ENCODE measurements at regions not wholly inside any gene's neighbourhood (a gene's known extent, or its start where the extent isn't known, plus 50 kb on each side); places are given as distances from the start of the nearest gene placed in this dataset.

GRCh38 chr5:4387290-4387689 lies 752.8 kb upstream of the ADAMTS16 start:
- Mint-ChIP-seq H3K4me1 (peaks cover 53% of the 10 kb centered on the region), H3K4me3 (no peak overlapping the region), H3K36me3 (peaks cover 2% of the 10 kb centered on the region), H3K27ac (peak overlapping the region; percentile 87), H3K27me3 (ENCODE audit: low read depth) (no peaks in the 10 kb centered on the region), H3K9me3 (peaks cover 13% of the 10 kb centered on the region)
- no peak for DNase-seq (ENCODE audit: low spot score in 2 of 2, unreplicated experiment in 2 of 2)
- TF ChIP-seq CTCF (IDR thresholded peaks at IDR 0.05; ENCODE audit: unreplicated experiment): no peak

GRCh38 chr5:4395752-4396151 lies 744.4 kb upstream of the ADAMTS16 start:
- Mint-ChIP-seq H3K36me3 (peaks cover 7% of the 10 kb centered on the region), H3K4me3 (no peak overlapping the region), H3K4me1 (no peaks in the 10 kb centered on the region), H3K27me3 (ENCODE audit: low read depth) (no peaks in the 10 kb centered on the region), H3K9me3 (peaks cover 47% of the 10 kb centered on the region), H3K27ac (no peak overlapping the region)
- no peak for DNase-seq (ENCODE audit: low spot score in 2 of 2, unreplicated experiment in 2 of 2)
- TF ChIP-seq CTCF (IDR thresholded peaks at IDR 0.05; ENCODE audit: unreplicated experiment): no peak

GRCh38 chr5:4405614-4406219 lies 734.4 kb upstream of the ADAMTS16 start:
- no peaks in the 10 kb centered on the region for H3K36me3 Mint-ChIP-seq
- no peak for TF ChIP-seq CTCF (IDR thresholded peaks at IDR 0.05; ENCODE audit: unreplicated experiment)
- DNase-seq (ENCODE audit: low spot score in 2 of 2, unreplicated experiment in 2 of 2): no peak
- H3K27ac Mint-ChIP-seq: no peak overlapping the region
- H3K27me3 Mint-ChIP-seq (ENCODE audit: low read depth): peaks cover 9% of the 10 kb centered on the region
- no peak overlapping the region for H3K4me3 Mint-ChIP-seq
- peaks cover 15% of the 10 kb centered on the region for H3K4me1 Mint-ChIP-seq
- H3K9me3 Mint-ChIP-seq: no peaks in the 10 kb centered on the region

- H3K27me3 Mint-ChIP-seq (ENCODE audit: low read depth): peaks cover 9% of the 10 kb centered on the region
- H3K27ac Mint-ChIP-seq: no peak overlapping the region
- no peak for DNase-seq (ENCODE audit: low spot score in 2 of 2, unreplicated experiment in 2 of 2)
- no peak overlapping the region for H3K4me3 Mint-ChIP-seq
- no peak for TF ChIP-seq CTCF (IDR thresholded peaks at IDR 0.05; ENCODE audit: unreplicated experiment)
- no peaks in the 10 kb centered on the region for H3K36me3 Mint-ChIP-seq
- H3K9me3 Mint-ChIP-seq: no peaks in the 10 kb centered on the region
- H3K4me1 Mint-ChIP-seq: peaks cover 28% of the 10 kb centered on the region
These were observed 730.0 kb upstream of the ADAMTS16 start for GRCh38 chr5:4410151-4410550.

GRCh38 chr5:4411664-4412063 lies 728.5 kb upstream of the ADAMTS16 start:
- DNase-seq (ENCODE audit: low spot score in 2 of 2, unreplicated experiment in 2 of 2): no peak
- no peaks in the 10 kb centered on the region for H3K9me3 Mint-ChIP-seq
- H3K27ac Mint-ChIP-seq: no peak overlapping the region
- peak; percentile 9 for TF ChIP-seq CTCF (IDR thresholded peaks at IDR 0.05; ENCODE audit: unreplicated experiment)
- no peak overlapping the region for H3K4me3 Mint-ChIP-seq
- peaks cover 9% of the 10 kb centered on the region for H3K27me3 Mint-ChIP-seq (ENCODE audit: low read depth)
- no peaks in the 10 kb centered on the region for H3K36me3 Mint-ChIP-seq
- H3K4me1 Mint-ChIP-seq: peaks cover 32% of the 10 kb centered on the region

GRCh38 chr5:4413996-4414395 lies 726.1 kb upstream of the ADAMTS16 start:
- Mint-ChIP-seq H3K4me1 (peaks cover 44% of the 10 kb centered on the region), H3K4me3 (no peak overlapping the region), H3K9me3 (no peaks in the 10 kb centered on the region), H3K27me3 (ENCODE audit: low read depth) (peaks cover 9% of the 10 kb centered on the region), H3K36me3 (no peaks in the 10 kb centered on the region), H3K27ac (peak overlapping the region; percentile 1)
- DNase-seq (ENCODE audit: low spot score in 2 of 2, unreplicated experiment in 2 of 2): no peak
- no peak for TF ChIP-seq CTCF (IDR thresholded peaks at IDR 0.05; ENCODE audit: unreplicated experiment)
